T-helper 1 cell (primary cell): ENCODE measurements at regions not wholly inside any gene's neighbourhood (a gene's known extent, or its start where the extent isn't known, plus 50 kb on each side); places are given as distances from the start of the nearest gene placed in this dataset.
A peak's percentile ranks its signal among the peaks of the same experiment; 100 is the strongest.
"Not testable (repeated sequence)": the region's sequence is repeated elsewhere in the genome, so short reads cannot be mapped to it uniquely, and the experiment has no call there.

ENCODE experiments used
- DNase-seq, 5 donors: peaks; one replicate each; pipeline ENCODE4 v3.0.0-alpha.2; 2012 to 2020

DNA sequence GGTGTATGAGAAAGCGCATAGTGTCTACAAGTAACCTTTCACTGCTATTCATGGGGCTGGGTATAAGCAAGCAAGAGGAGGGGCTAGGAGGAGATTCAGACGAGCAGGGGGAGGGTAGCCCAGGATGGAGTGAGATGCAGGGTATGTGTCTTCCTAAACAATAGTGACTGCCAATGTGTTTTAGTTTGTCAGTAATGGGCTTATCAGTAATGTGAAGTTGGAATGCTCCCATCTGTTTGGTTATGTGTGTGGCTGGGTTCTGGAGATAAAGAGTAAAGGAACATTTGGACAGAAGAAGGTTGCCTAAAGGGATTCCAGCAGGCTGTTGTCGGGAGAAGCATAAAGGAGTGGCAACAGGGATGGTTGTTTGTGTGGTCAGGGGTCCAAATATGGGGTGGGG, 62.7 kb upstream of the EZR start:
- not testable (repeated sequence) for DNase-seq

GRCh38 chr6:158881276-158881675, 62.1 kb upstream of the EZR start:
- not testable (repeated sequence) for DNase-seq

DNA sequence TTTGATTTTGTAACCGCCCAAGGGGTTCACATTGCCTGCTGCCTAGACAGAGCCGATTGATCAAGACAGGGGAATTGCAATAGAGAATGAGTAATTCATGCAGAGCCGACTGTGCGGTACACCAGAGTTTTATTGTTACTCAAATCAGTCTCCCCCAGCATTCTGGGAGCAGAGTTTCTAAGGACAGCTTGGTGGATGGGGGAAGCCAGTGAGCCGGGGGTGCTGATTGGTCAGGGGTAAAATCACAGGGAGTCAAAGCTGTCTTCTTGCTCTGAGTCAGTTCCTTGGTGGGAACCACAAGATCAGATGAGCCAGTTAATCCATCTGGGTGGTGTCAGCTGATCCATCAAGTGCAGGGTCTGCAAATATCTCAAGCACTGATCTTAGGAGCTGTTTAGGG, 60.0 kb upstream of the EZR start:
- DNase-seq = peak in 1 of 5 donors; percentile 88

- DNase-seq = no peak
Measured at GRCh38 chr6:158877716-158878115, 58.5 kb upstream of the EZR start.

GRCh38 chr6:158876886-158877285, 57.7 kb upstream of the EZR start:
- DNase-seq = no peak

DNA sequence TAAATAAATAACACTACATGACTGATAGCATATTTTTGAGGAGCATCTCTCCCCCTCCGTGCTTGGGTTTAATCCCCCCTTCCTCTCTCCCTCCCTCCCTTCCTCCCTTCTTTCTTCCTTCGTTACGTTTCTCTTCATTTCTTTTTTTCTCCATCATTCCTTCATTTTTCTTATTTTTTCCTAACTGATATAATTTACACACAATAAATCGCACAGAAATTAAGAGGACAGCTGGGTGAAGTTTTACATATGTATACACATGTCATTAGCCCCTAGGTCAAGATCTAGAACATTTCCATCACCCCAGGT, 51.4 kb upstream of the EZR start:
- DNase-seq = no peak

DNA sequence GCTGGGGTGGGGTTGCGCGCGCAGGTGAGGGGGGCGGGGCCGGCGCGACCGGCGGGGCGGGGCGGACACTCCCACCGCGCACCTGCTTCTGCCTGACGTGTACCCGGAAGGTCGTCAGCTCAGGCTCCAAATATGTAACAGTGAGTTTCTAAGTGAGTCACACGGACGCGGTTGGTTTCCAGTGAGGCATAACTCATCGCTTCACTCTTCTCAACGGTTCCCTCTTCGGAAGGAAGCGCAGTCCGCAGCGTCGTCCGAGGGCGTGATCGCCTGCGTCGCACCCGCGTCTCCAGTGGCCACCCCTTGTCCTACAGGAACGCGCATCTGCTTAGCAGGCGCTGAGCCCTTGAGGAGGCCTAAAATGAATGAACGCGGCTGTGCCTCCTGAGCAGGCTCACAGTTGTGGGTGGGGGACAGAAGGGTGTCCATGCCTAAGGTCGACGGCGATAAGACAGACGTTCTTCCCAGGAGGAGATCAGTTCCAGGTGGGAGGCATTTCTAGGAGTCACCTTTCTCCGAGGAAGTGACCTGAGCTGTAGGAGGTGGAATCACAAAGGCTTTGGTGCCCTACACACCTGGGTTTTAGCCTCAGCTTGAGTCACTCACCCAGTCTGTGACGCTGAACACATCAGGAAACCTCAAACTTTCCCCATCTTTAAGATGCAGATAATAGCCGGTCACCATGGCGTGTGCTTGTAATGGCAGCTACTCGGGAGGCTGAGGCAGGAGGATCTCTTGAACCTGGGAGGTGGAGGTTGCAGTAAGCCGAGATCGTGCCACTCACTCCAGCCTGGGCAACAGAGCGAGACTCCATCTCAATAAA, 50.9 kb upstream of the EZR start:
- peak; percentile 19 to 99 (median 55) for DNase-seq

DNA sequence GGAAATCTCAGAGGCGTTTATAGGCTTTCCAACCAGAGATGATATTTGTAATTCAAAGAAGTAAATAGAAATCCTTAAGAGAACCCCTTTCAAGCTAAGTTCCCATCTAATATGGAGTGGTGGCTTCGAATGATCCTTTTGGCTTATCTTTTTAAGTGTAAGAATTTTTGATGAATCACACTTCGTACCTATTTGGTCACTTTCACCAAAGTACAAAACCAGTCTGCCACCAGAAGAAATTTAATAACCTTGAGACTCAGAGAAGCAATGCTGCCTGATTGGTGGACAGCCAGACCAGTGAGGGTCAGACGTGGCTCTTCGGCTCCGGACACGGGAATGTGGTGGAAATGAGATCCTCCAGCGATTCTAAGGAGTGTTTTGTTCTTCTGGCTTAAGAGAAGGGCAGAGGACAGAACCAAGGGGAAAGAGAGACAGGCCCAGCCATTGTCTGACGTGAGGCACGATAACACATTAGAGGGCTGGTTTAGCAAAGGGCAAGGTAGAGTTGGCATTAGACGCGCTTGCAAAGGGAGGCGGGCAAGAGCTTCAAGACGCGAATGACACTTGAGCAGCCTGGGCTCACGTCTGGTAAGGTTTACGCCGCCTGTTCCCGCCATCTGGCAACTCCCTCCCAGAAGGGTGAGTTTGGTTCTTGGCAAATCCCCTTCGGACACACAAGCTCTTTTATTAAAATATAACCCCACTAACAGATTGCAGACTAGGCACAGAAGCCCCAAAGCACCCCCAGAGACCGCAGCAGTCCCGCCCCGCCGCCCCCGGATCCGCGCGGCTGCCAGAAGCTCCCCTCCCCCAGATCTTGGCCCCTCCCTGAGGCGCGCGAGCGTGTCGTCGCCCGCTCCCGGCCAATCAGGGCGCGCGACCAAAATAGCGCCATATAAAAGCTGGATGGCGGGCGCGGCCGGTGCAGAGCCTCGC, 50.0 kb upstream of the EZR start:
- DNase-seq = peak in 3 of 5 donors; percentile 96 to 97 (median 97)
